ENCODE measurements at regions not wholly inside any gene's neighbourhood (a gene's known extent, or its start where the extent isn't known, plus 50 kb on each side); places are given as distances from the start of the nearest gene placed in this dataset.

- TF ChIP-seq ZBTB10 (CRISPR knock-in tag; IDR thresholded peaks at IDR 0.05; ENCODE audit: borderline replicate concordance) = no peak
- TF ChIP-seq TCF7L2 (IDR thresholded peaks at IDR 0.05; ENCODE audit: low read depth, low read length) = no peak
- TF ChIP-seq KLF12 (CRISPR knock-in tag; IDR thresholded peaks at IDR 0.05; ENCODE audit: borderline replicate concordance) = no peak
- TF ChIP-seq ZNF326 (CRISPR knock-in tag; IDR thresholded peaks at IDR 0.05; ENCODE audit: borderline replicate concordance) = no peak
- TF ChIP-seq SIN3A (IDR thresholded peaks at IDR 0.05; ENCODE audit: borderline replicate concordance, low read depth, low read length) = no peak
- no peak for TF ChIP-seq ZNF510 (CRISPR knock-in tag; IDR thresholded peaks at IDR 0.05; ENCODE audit: low read depth)
- no peak for TF ChIP-seq ZNF792 (CRISPR knock-in tag; IDR thresholded peaks at IDR 0.05)
- TF ChIP-seq CTCF (CRISPR knock-in tag; IDR thresholded peaks at IDR 0.05) = no peak
- TF ChIP-seq POLR2A (IDR thresholded peaks at IDR 0.05; ENCODE audit: insufficient read depth in 1 of 2, low read depth in 2 of 2, low read length in 2 of 2) = no peak
- TF ChIP-seq ELF1 (CRISPR knock-in tag; IDR thresholded peaks at IDR 0.05) = no peak
- TF ChIP-seq TAF1 (CRISPR knock-in tag; IDR thresholded peaks at IDR 0.05) = no peak
- TF ChIP-seq ZFX (CRISPR knock-in tag; IDR thresholded peaks at IDR 0.05; ENCODE audit: low read depth) = no peak
- no peak for TF ChIP-seq DNMT1 (CRISPR knock-in tag; IDR thresholded peaks at IDR 0.05)
- TF ChIP-seq NR2F2 (IDR thresholded peaks at IDR 0.05; ENCODE audit: borderline replicate concordance, low read depth) = no peak
Observed at GRCh38 chrX:18034945-18035344, 173.8 kb upstream of the RAI2 start.
